ENCODE measurements at regions not wholly inside any gene's neighbourhood (a gene's known extent, or its start where the extent isn't known, plus 50 kb on each side); places are given as distances from the start of the nearest gene placed in this dataset.

GRCh38 chr16:85513649-85514048 is 99.5 kb upstream of the GSE1 start:
- H3K4me1 ChIP-seq (ENCODE audit: insufficient read depth): peaks cover 31% of the 10 kb centered on the region
- peaks cover 10% of the 10 kb centered on the region; the same call in 1 of the 2 replicates for H3K79me2 ChIP-seq (ENCODE audit: insufficient read depth)
- 86 to 88% methylated on average over 8 to 10 of the region's 10 CpGs for WGBS, 2 experiments (ENCODE audit: low coverage in 1 of 2, low lambda C conversion rate in 2 of 2, missing lambda C conversion rate in 2 of 2)
- TF ChIP-seq EZH2 (IDR thresholded peaks at IDR 0.05; ENCODE audit: insufficient read depth, poor library complexity, severe bottlenecking) (no peak), EZH2phosphoT487 (IDR thresholded peaks at IDR 0.05; ENCODE audit: insufficient read depth, low read depth) (no peak)
- no peaks in the 10 kb centered on the region for H3K36me3 ChIP-seq (ENCODE audit: low read depth)
- H3K4me2 ChIP-seq (ENCODE audit: unreplicated experiment): no peak overlapping the region
- no peaks in the 10 kb centered on the region for H3K9me3 ChIP-seq (ENCODE audit: low read depth)
- peaks cover 8% of the 10 kb centered on the region; the same call in 1 of the 2 replicates for H3F3A ChIP-seq (ENCODE audit: insufficient read depth)
- H2AFZ ChIP-seq: no peak overlapping the region
- H3K9me2 ChIP-seq (ENCODE audit: insufficient read depth): no peaks in the 10 kb centered on the region
- no peak for DNase-seq
- H3K9ac ChIP-seq: peak overlapping the region; percentile 76
- no peaks in the 10 kb centered on the region for H3K27me3 ChIP-seq (replicated peaks; ENCODE audit: insufficient read depth)
- H3K27ac ChIP-seq: peak overlapping the region; percentile 92
- H4K20me1 ChIP-seq (ENCODE audit: insufficient read depth): no peaks in the 10 kb centered on the region
- H3K4me3 ChIP-seq: no peak overlapping the region
- in situ Hi-C loops (cut with MboI): no loop called here

GRCh38 chr16:85514295-85514597 is 98.9 kb upstream of the GSE1 start:
- H3K9me3 ChIP-seq (ENCODE audit: low read depth): no peaks in the 10 kb centered on the region
- H3K36me3 ChIP-seq (ENCODE audit: low read depth): no peaks in the 10 kb centered on the region
- H2AFZ ChIP-seq: no peak overlapping the region
- WGBS, 2 experiments (ENCODE audit: low coverage in 1 of 2, low lambda C conversion rate in 2 of 2, missing lambda C conversion rate in 2 of 2): 2 to 3% methylated on average over 5 to 8 of the region's 8 CpGs
- H3K27me3 ChIP-seq (replicated peaks; ENCODE audit: insufficient read depth): no peaks in the 10 kb centered on the region
- H3K9me2 ChIP-seq (ENCODE audit: insufficient read depth): no peaks in the 10 kb centered on the region
- peaks cover 31% of the 10 kb centered on the region for H3K4me1 ChIP-seq (ENCODE audit: insufficient read depth)
- no peaks in the 10 kb centered on the region for H4K20me1 ChIP-seq (ENCODE audit: insufficient read depth)
- peaks cover 10% of the 10 kb centered on the region; the same call in 1 of the 2 replicates for H3K79me2 ChIP-seq (ENCODE audit: insufficient read depth)
- H3K4me2 ChIP-seq (ENCODE audit: unreplicated experiment): peak overlapping the region; percentile 75
- in situ Hi-C loops (cut with MboI): no loop called here
- H3K27ac ChIP-seq: peak overlapping the region; percentile 92
- peak overlapping the region; percentile 63 for H3K4me3 ChIP-seq
- TF ChIP-seq EZH2 (IDR thresholded peaks at IDR 0.05; ENCODE audit: insufficient read depth, poor library complexity, severe bottlenecking) (no peak), EZH2phosphoT487 (IDR thresholded peaks at IDR 0.05; ENCODE audit: insufficient read depth, low read depth) (no peak)
- peaks cover 8% of the 10 kb centered on the region; the same call in 1 of the 2 replicates for H3F3A ChIP-seq (ENCODE audit: insufficient read depth)
- peak overlapping the region; percentile 76 for H3K9ac ChIP-seq
- no peak for DNase-seq

- DNase-seq: peak; percentile 95
- Histone ChIP-seq H4K20me1 (ENCODE audit: insufficient read depth) (no peaks in the 10 kb centered on the region), H3K27ac (peak overlapping the region; percentile 92), H3K27me3 (replicated peaks; ENCODE audit: insufficient read depth) (no peaks in the 10 kb centered on the region), H3F3A (ENCODE audit: insufficient read depth) (peaks cover 8% of the 10 kb centered on the region; the same call in 1 of the 2 replicates), H3K4me3 (peak overlapping the region; percentile 63), H2AFZ (peak overlapping the region; percentile 49; the same call in 1 of the 2 replicates), H3K36me3 (ENCODE audit: low read depth) (no peaks in the 10 kb centered on the region), H3K79me2 (ENCODE audit: insufficient read depth) (peaks cover 10% of the 10 kb centered on the region; the same call in 1 of the 2 replicates), H3K9me3 (ENCODE audit: low read depth) (no peaks in the 10 kb centered on the region), H3K4me2 (ENCODE audit: unreplicated experiment) (peak overlapping the region; percentile 75), H3K9ac (peak overlapping the region; percentile 76), H3K9me2 (ENCODE audit: insufficient read depth) (no peaks in the 10 kb centered on the region), H3K4me1 (ENCODE audit: insufficient read depth) (peaks cover 31% of the 10 kb centered on the region)
- WGBS, 2 experiments (ENCODE audit: low coverage in 1 of 2, low lambda C conversion rate in 2 of 2, missing lambda C conversion rate in 2 of 2): 0 to 4% methylated on average over 16 to 17 of the region's 18 CpGs
- in situ Hi-C loops (cut with MboI): no loop called here
- TF ChIP-seq EZH2 (IDR thresholded peaks at IDR 0.05; ENCODE audit: insufficient read depth, poor library complexity, severe bottlenecking) (no peak), EZH2phosphoT487 (IDR thresholded peaks at IDR 0.05; ENCODE audit: insufficient read depth, low read depth) (no peak)
Observed at GRCh38 chr16:85514598-85515318, 98.4 kb upstream of the GSE1 start.

GRCh38 chr16:85515319-85515745 is 97.8 kb upstream of the GSE1 start:
- H3K4me2 ChIP-seq (ENCODE audit: unreplicated experiment): peak overlapping the region; percentile 75

More at GRCh38 chr16:85515319-85515745, 97.8 kb upstream of the GSE1 start:
- H3K27ac ChIP-seq: peak overlapping the region; percentile 92
- no peak for DNase-seq
- peak overlapping the region; percentile 76 for H3K9ac ChIP-seq
- H3K9me2 ChIP-seq (ENCODE audit: insufficient read depth): no peaks in the 10 kb centered on the region
- H3K27me3 ChIP-seq (replicated peaks; ENCODE audit: insufficient read depth): no peaks in the 10 kb centered on the region
- H4K20me1 ChIP-seq (ENCODE audit: insufficient read depth): no peaks in the 10 kb centered on the region
- in situ Hi-C loops (cut with MboI): no loop called here
- WGBS, 2 experiments (ENCODE audit: low coverage in 1 of 2, low lambda C conversion rate in 2 of 2, missing lambda C conversion rate in 2 of 2): 24 to 25% methylated on average over 10 to 13 of the region's 13 CpGs
- no peaks in the 10 kb centered on the region for H3K9me3 ChIP-seq (ENCODE audit: low read depth)
- H3K4me1 ChIP-seq (ENCODE audit: insufficient read depth): peaks cover 31% of the 10 kb centered on the region
- peaks cover 10% of the 10 kb centered on the region; the same call in 1 of the 2 replicates for H3K79me2 ChIP-seq (ENCODE audit: insufficient read depth)
- H3K36me3 ChIP-seq (ENCODE audit: low read depth): no peaks in the 10 kb centered on the region
- H3K4me3 ChIP-seq: peak overlapping the region; percentile 63
- TF ChIP-seq EZH2phosphoT487 (IDR thresholded peaks at IDR 0.05; ENCODE audit: insufficient read depth, low read depth) (no peak), EZH2 (IDR thresholded peaks at IDR 0.05; ENCODE audit: insufficient read depth, poor library complexity, severe bottlenecking) (no peak)
- H3F3A ChIP-seq (ENCODE audit: insufficient read depth): peaks cover 8% of the 10 kb centered on the region; the same call in 1 of the 2 replicates
- H2AFZ ChIP-seq: peak overlapping the region; percentile 49; the same call in 1 of the 2 replicates
